MM.1S (cell line): ENCODE measurements at regions not wholly inside any gene's neighbourhood (a gene's known extent, or its start where the extent isn't known, plus 50 kb on each side); places are given as distances from the start of the nearest gene placed in this dataset.

Experiments
- CTCF ChIP-seq: fragments of 300-600 bp; sonication (generic); IDR thresholded peaks from 2 replicates; pipeline ENCODE4 v1.5.1; 2016; ENCODE audit warnings: antibody characterized with exemption, low read length, mixed read lengths
- EZH2 ChIP-seq: fragments of 300-600 bp; sonication (generic); optimal IDR thresholded peaks from 2 replicates; pipeline ENCODE3; 2017; ENCODE audit warnings: low read depth, mild to moderate bottlenecking, antibody characterized with exemption, low read length, mixed read lengths
- EZH2phosphoT487 ChIP-seq: fragments of 300-600 bp; sonication (generic); IDR thresholded peaks from 2 replicates; pipeline ENCODE4 v1.6.1; 2018; ENCODE audit warnings: antibody characterized with exemption, low read length

GRCh38 chr2:149972066-149972465, 384.5 kb upstream of the MMADHC start:
- TF ChIP-seq CTCF (no peak), EZH2 (no peak), EZH2phosphoT487 (no peak)
